NCI-H1092 (cell line): ENCODE measurements at regions not wholly inside any gene's neighbourhood (a gene's known extent, or its start where the extent isn't known, plus 50 kb on each side); places are given as distances from the start of the nearest gene placed in this dataset.
"Not testable (repeated sequence)": the region's sequence is repeated elsewhere in the genome, so short reads cannot be mapped to it uniquely, and the experiment has no call there.

Experiments
- DNase-seq: peaks from one replicate; lab custom pipeline; 2025; lab: John Stamatoyannopoulos, UW

GRCh38 chr20:24836661-24837299 lies 112.3 kb upstream of the CST7 start:
- no peak for DNase-seq

DNA sequence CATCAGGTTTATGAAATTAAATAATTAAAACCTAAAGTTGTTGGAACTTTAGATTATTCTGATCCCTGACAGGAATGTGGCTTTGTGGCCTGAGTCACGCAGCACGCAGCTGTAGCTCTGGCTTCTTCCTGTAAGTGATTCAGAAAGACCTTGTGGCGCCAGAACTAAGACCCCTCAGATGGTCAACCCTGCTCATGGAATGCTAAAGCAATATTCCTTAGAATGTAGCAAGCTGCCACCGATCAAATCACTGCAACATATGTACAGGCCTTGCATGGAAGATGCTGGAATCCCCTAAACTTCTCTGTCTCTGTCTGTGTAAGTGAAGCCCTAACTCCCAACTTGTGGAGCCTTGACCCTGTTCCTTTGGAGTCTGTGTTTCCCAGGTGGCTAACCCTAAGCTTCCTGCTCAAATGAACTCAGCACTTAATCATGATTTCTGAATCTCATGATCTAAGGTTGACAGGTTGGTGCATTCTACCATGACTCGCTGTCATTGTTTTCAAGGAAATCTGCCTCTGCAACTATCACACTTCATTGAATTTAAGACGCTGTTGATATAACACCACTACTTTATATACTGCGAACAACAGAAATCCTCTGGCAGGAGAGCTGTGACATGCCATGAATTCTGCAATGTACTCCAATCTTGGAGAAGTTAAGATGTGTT lies 111.2 kb upstream of the CST7 start:
- DNase-seq = no peak

DNA sequence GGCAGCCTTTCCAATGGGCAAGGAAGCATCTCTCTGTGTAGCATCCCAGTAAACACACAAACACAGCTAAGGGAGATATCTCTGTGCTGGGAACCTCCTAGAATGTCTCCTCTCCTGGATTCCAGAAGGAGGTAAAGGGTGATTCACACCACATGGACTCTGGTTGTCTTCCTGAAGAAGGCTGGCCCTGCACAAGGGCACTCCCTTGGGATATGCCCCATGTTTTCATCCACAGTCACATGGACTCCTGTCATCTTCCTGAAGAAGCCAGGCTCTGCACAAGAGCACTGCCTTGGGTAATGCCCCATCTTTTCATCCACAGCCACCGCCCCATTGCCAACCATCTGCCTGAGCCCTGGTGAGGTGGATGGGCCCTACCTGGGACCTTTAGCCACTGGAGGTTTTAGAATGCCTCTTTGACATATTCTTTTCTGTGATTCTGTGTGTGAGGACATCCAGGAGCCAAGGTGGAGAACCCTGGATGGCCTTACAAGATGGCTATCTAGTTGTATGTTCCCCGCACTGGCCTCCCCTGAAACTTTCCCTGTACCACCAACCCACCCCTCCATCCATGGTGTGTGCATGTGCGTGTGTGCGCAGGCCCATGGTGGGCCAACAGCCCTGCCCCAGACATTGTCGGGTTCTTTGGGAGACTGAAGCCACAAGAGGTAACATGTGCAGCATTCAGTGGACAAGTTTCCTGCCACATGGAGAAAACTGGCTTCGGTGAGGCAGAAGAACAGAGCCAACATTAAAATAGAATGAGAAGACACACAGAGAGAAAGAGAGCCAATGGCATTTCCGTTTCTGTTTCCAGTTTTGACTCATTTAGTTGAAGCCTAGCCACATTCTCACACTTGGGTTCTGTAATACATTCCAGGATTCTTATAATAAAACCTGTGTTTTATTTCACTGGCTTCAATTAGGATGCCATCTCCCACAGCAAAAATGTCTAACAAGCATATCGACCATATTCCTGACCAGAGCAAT lies 110.2 kb upstream of the CST7 start:
- DNase-seq = no peak

GRCh38 chr20:24840121-24840713 lies 108.9 kb upstream of the CST7 start:
- DNase-seq = no peak

DNA sequence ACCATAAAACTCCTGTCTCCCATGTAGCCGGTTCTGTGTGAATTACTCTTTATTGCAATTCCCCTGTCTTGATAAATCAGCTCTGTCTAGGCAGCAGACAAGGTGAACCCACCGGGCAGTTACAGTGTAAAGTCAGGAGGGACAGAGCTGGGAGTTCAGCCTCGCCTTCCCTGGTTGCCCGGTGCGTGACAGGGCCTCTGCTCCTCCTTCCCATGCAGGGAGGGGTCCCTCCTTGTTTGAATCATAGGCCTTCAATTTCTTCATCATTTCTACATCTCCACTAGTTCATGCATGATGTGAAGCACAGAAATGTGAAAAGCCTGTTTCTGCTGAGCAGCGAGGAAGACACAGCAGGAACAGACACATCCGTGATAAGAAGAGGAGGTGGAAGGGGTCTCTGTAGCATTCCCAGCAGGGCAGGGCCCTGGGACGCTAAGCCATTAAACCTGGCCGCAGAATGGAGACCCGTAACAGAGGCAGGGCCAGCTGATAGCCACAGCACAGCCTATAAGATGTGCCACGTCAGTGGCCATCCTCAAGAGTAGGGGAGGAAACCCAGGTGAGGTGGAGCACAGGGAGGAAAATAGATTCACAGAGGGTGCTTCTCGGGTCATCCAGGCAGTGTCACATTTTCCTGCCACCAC lies 106.7 kb upstream of the CST7 start:
- no peak for DNase-seq

DNA sequence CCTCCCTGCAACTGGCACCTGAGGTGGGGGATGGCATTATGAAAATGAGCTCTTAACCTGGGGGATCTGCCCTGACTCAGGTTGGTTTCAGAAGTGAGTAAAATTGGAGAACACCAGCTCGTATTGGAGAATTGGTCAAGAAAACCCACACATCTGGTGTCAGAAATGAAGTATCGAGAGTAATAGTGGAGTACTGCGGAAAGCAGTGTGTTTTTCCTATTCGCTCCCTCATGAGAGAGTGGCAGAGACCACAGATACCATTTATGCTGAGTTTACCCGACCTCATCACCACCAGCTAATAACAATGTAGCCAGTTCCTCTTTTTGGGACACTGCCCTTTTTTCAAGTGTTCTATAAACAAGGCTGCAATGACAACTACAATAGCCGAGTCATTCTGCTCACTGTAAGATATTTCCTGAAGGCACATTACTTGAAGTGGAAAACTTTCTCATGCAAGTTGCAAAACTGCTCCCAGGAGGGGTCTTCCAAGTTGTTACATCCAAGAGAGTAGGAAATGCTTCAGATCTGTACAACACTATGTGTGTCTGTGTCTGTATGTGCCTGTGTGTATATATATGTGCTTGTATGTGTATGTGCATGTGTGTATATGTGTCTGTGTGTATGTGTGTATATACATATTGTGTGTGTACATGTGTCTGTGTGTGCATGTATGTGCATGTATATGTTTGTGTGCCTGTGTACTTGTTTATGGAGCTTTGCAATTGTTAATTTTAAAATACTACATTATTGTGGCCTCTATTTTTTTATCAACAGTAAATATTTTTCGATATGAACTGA lies 106.0 kb upstream of the CST7 start:
- no peak for DNase-seq

DNA sequence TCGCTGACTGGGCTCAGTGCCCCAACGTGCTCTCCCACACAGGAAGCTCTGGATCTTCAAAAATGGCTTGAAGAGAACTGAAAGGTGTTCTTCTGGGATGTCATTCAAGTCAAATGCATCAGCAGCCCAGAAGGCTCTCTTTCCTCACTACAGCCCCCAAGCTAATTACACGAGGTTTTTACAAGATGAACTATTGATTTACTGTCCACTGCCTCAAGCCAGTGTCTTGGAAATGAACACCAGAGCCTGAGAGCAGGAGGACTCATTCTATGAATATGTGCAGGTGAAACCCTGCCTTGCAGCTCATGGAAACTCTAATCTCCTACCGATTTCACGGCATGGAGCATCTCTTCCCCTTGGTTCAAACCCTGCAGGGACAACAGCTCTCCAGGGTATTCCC lies 98.9 kb upstream of the CST7 start:
- no peak for DNase-seq

- no peak for DNase-seq
These were observed 97.6 kb upstream of the CST7 start for GRCh38 chr20:24851346-24852019.

- DNase-seq = no peak
These were observed 95.2 kb upstream of the CST7 start for GRCh38 chr20:24853916-24854315.

DNA sequence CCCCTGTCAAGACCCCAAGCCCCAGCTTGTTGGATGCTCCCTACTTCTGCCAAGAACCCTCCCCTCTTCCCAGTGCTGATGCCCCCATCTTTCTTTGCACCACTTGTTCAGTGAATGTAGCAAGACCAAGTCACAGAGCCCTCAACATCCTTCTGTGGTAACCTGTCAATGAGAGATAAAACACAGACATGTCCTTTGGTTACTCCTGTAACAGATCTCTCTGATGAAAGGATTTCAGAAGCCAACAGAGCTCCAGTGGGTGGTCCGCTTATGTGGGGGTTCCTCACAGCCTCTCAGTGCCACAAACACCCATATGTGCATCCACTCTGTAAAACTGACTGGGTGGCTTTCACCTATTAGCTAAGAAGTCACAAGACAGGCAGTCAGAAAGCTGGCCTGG lies 93.2 kb upstream of the CST7 start:
- no peak for DNase-seq

GRCh38 chr20:24858500-24858899 lies 90.6 kb upstream of the CST7 start:
- not testable (repeated sequence) for DNase-seq

DNA sequence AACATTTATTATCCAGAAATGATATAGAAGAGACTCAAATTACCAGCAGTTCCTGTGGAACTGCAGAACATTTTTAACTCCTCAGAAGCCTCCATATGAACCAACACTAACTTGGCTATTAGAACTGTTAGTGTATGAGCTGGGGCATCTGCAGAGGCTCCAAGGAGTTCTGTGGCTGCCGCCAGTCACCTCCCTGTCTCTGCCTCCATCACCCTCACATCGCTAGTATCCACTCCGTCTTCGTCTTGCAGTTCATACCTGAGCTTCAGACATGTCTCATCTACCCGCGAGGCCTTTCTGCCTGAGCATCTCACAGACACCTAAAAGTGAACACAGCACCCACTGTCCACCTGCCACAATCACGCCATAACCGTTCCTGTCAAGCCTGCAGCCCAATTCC lies 89.5 kb upstream of the CST7 start:
- DNase-seq = no peak

DNA sequence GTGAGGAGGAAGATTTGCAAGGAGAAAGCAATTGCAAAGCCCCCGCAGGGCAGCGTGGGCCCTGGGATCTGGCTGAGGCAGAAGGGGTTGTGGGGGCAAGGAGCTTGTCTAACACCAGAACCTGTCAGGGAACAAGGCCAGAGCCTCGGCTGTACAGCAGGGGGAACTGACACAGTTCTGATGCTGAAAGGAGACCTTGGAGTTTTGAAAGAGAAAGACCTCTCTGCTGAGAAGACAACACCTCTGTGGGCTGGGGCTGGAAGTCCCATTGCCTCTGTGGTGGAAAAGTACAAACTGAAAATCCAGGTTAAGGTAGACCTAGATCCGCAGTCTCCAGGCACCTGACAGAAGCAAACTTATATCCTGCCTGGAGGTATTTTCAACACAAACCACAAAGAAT lies 86.9 kb upstream of the CST7 start:
- DNase-seq = no peak

DNA sequence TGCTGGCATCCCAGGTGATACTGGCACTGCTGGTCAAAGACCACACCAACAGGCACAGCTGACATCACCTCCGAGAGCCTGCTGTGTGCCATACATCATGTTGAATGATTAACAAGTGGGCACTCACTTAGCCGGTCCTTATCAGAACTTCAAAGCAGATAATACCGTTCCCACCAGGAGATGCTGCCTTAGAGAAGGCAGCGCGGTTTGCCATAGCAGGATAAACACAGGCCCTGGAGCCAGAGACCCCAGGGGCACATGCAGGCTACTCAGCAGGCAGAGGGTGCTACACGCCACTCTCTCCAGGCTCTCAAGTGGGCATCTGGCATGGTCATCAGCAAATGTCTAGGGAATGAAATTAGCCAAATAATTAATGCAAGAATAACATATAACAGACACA lies 86.5 kb upstream of the CST7 start:
- no peak for DNase-seq

DNA sequence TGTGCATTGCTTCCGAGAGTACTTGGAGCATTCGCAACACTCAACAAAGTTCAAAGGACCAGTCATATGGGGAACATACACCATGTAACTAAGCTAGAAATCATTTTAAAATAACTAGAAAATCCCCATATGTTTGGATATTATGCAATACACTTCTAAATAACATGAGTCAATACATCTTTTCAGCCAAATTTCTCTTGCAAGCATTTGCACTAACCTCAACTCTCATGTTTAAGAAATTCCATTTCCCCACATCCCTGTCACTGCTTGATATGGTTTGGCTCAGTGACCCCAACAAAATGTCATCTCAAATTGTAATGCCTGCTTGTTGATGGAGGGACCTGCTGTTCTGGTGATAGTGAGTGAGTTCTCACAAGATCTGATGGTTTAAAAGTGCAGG lies 85.7 kb upstream of the CST7 start:
- no peak for DNase-seq

DNA sequence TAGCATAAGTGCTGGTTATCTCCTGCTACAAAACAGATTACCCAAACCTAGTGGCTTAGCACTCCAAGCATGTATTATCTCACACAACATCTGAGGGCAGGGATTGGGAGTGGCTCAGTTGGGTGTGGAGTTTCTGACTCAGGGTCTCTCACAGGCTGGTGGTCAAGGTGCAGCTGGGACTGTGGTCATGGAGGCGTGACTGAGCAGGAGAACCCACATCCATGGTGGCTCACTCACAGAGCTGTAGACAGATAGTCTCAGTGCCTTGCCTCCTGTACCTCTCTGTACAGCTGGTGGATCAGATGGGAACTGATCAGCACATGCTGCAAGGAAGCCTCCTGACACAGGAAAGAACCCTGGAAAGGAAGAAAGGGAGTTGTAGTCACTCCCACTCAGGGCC lies 83.1 kb upstream of the CST7 start:
- no peak for DNase-seq

DNA sequence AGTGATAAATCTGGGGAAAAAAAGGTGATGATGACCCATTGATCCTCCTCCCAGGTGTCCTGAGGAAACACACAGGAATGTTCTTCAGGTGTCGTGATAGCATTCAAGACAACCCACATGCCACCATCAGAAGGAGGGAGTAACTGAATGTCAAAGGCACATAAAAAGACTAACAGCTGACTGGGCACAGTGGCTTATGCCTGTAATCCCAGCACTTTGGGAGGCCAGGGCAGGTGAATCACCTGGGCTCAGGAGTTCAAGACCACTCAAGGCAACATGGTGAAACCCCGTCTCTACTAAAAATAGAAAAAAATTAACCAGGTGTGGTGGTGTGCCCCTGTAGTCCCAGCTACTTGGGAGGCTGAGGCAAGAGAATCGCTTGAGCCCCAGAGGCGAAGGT lies 82.3 kb upstream of the CST7 start:
- no peak for DNase-seq

DNA sequence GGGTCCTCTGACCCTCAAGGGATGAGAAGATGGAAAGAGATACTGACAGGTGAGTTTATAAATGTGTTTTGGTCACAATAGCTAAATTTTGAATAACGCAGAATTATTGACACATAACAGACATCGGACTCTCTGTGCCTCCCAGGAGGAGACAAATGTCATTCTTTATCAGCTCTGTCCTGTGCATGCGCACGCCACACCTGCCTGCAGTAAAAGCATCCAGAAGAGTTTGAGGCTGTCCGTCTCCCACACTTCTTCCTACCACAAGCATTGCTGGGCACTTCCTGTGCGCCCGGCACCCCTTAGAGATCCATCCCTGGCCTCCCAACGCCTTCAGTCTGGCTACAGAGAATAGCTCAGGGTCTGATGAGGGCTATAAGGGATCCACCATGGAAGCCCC lies 81.5 kb upstream of the CST7 start:
- no peak for DNase-seq

- DNase-seq = no peak
These were observed 80.6 kb upstream of the CST7 start for GRCh38 chr20:24868396-24868927.

GRCh38 chr20:24868959-24869358 lies 80.1 kb upstream of the CST7 start:
- no peak for DNase-seq
